22Rv1 (cell line): ENCODE measurements at regions not wholly inside any gene's neighbourhood (a gene's known extent, or its start where the extent isn't known, plus 50 kb on each side); places are given as distances from the start of the nearest gene placed in this dataset.
A peak's percentile ranks its signal among the peaks of the same experiment; 100 is the strongest.

Source experiments
- ZFX ChIP-seq: fragments of 450-650 bp; IDR thresholded peaks from 2 replicates; pipeline ENCODE4 v1.6.1; 2017; ENCODE audit warnings: antibody characterized with exemption, borderline replicate concordance
- TF ChIP-seq, protein P1 (sequence below): fragments of 450-650 bp; IDR thresholded peaks from 2 replicates; pipeline ENCODE4 v1.5.1; 2017; ENCODE audit warnings: mild to moderate bottlenecking

DNA sequence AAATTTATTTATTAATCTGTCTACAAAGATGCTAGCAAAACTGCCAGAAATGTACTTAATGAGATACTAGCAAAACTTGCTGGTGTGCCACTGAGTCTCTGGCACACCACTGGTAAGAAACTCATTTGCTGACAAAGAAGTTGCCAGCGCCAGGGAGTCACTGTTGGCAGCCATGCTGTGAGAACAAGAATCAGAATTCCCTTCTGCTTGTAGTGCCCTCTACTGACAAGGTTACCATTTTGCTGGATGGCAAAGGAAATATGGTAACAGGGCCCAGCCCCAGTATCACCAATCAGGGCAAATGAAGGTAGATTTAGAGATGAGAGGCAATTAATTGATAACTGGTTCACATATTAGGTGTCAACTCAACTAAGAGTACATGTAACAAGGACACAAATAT is 750.1 kb upstream of the ADGRL3 start:
- TF ChIP-seq, protein P1, sequence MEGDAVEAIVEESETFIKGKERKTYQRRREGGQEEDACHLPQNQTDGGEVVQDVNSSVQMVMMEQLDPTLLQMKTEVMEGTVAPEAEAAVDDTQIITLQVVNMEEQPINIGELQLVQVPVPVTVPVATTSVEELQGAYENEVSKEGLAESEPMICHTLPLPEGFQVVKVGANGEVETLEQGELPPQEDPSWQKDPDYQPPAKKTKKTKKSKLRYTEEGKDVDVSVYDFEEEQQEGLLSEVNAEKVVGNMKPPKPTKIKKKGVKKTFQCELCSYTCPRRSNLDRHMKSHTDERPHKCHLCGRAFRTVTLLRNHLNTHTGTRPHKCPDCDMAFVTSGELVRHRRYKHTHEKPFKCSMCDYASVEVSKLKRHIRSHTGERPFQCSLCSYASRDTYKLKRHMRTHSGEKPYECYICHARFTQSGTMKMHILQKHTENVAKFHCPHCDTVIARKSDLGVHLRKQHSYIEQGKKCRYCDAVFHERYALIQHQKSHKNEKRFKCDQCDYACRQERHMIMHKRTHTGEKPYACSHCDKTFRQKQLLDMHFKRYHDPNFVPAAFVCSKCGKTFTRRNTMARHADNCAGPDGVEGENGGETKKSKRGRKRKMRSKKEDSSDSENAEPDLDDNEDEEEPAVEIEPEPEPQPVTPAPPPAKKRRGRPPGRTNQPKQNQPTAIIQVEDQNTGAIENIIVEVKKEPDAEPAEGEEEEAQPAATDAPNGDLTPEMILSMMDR: peak; percentile 25
- no peak for TF ChIP-seq ZFX
